WTC11 (cell line): ENCODE measurements at regions not wholly inside any gene's neighbourhood (a gene's known extent, or its start where the extent isn't known, plus 50 kb on each side); places are given as distances from the start of the nearest gene placed in this dataset.

Source experiments
- ATAC-seq: fragments of 200-7000 bp; cut with Tn5 transposase; 2 replicates; pipeline ENCODE4 v1.10.0; 2021; ENCODE audit warnings: mild to moderate bottlenecking, moderate library complexity
- CTCF ChIA-PET: fragments of 300-600 bp; sonication (Branson Sonifier 250); formaldehyde crosslinking; loops from one replicate; lab custom pipeline; 2021; ENCODE audit warnings: antibody characterized with exemption; lab: Charles Lee
- POLR2A ChIA-PET: fragments of 350-600 bp; sonication (Branson Sonifier 250); formaldehyde crosslinking; loops from one replicate; lab custom pipeline; 2021; ENCODE audit warnings: antibody characterized with exemption; lab: Charles Lee
- DNase-seq: peaks from one replicate; pipeline ENCODE4 v3.0.0; 2021; ENCODE audit warnings: low spot score
- H3K27ac Mint-ChIP-seq: 2 replicates; pipeline ENCODE4 v1.8.0; 2021; ENCODE audit warnings: mixed read lengths
- H3K27me3 Mint-ChIP-seq: 2 replicates; pipeline ENCODE4 v1.8.0; 2021; ENCODE audit warnings: low read depth, mild to moderate bottlenecking, moderate library complexity, mixed read lengths
- H3K36me3 Mint-ChIP-seq: 2 replicates; pipeline ENCODE4 v1.8.0; 2021; ENCODE audit warnings: mixed read lengths
- H3K4me1 Mint-ChIP-seq: 2 replicates; pipeline ENCODE4 v1.8.0; 2022; ENCODE audit warnings: mixed read lengths
- H3K4me3 Mint-ChIP-seq: 2 replicates; pipeline ENCODE4 v1.8.0; 2021; ENCODE audit warnings: mild to moderate bottlenecking, moderate library complexity, mixed read lengths
- H3K9me3 Mint-ChIP-seq: 2 replicates; pipeline ENCODE4 v1.8.0; 2021; ENCODE audit warnings: mixed read lengths
- FOXK1 ChIP-seq: sonication (generic); formaldehyde crosslinking; IDR thresholded peaks from 2 replicates; pipeline ENCODE4 v1.8.0; 2022; ENCODE audit warnings: mild to moderate bottlenecking, moderate library complexity, missing genetic modification reagents
- MXD4 ChIP-seq: fragments of 250-450 bp; sonication (Bioruptor Pico); IDR thresholded peaks from 2 replicates; pipeline ENCODE4 v1.8.0; 2021; ENCODE audit warnings: mild to moderate bottlenecking, moderate library complexity, borderline replicate concordance
- MYBL2 ChIP-seq: sonication (generic); formaldehyde crosslinking; IDR thresholded peaks from 2 replicates; pipeline ENCODE4 v1.8.1; 2023; ENCODE audit warnings: mild to moderate bottlenecking, moderate library complexity, missing genetic modification reagents
- NR1H2 ChIP-seq: sonication (generic); formaldehyde crosslinking; IDR thresholded peaks from 2 replicates; pipeline ENCODE4 v1.9.0; 2021; ENCODE audit warnings: mild to moderate bottlenecking, moderate library complexity, missing genetic modification reagents
- RELA ChIP-seq: sonication (generic); formaldehyde crosslinking; IDR thresholded peaks from 2 replicates; pipeline ENCODE4 v1.8.1; 2022; ENCODE audit warnings: missing genetic modification reagents, mild to moderate bottlenecking, borderline replicate concordance
- SMAD3 ChIP-seq: sonication (generic); formaldehyde crosslinking; IDR thresholded peaks from 2 replicates; pipeline ENCODE4 v1.8.0; 2022; ENCODE audit warnings: missing genetic modification reagents, mild to moderate bottlenecking, borderline replicate concordance
- SP1 ChIP-seq: sonication (generic); formaldehyde crosslinking; conservative IDR thresholded peaks from 2 replicates; pipeline ENCODE4 v1.8.1; 2022; ENCODE audit warnings: missing genetic modification reagents
- TCF7 ChIP-seq: sonication (generic); formaldehyde crosslinking; IDR thresholded peaks from 2 replicates; pipeline ENCODE4 v1.8.0; 2022; ENCODE audit warnings: mild to moderate bottlenecking, low read depth, missing genetic modification reagents, moderate library complexity
- TEAD1 ChIP-seq: sonication (generic); formaldehyde crosslinking; IDR thresholded peaks from 2 replicates; pipeline ENCODE4 v1.8.0; 2022; ENCODE audit warnings: mild to moderate bottlenecking, missing genetic modification reagents
- TEAD4 ChIP-seq: sonication (generic); formaldehyde crosslinking; IDR thresholded peaks from 2 replicates; pipeline ENCODE4 v1.8.0; 2022; ENCODE audit warnings: mild to moderate bottlenecking, missing genetic modification reagents
- ZNF219 ChIP-seq: sonication (generic); formaldehyde crosslinking; IDR thresholded peaks from 2 replicates; pipeline ENCODE4 v1.8.0; 2023; ENCODE audit warnings: missing genetic modification reagents, mild to moderate bottlenecking, borderline replicate concordance
- ZNF396 ChIP-seq: fragments of 250-450 bp; sonication (Bioruptor Pico); IDR thresholded peaks from 2 replicates; pipeline ENCODE4 v1.8.0; 2021; ENCODE audit warnings: mild to moderate bottlenecking, moderate library complexity, borderline replicate concordance
- ZNF416 ChIP-seq: fragments of 250-450 bp; sonication (Bioruptor Pico); IDR thresholded peaks from 2 replicates; pipeline ENCODE4 v1.9.0; 2021; ENCODE audit warnings: mild to moderate bottlenecking, inconsistent platforms
- TF ChIP-seq, protein P1 (sequence below): fragments of 250-450 bp; sonication (Bioruptor Pico); IDR thresholded peaks from 2 replicates; pipeline ENCODE4 v1.9.0; 2021; ENCODE audit warnings: mild to moderate bottlenecking
- TF ChIP-seq, protein P2 (sequence below): fragments of 250-450 bp; sonication (Bioruptor Pico); IDR thresholded peaks from 2 replicates; pipeline ENCODE4 v1.9.0; 2021; ENCODE audit warnings: mild to moderate bottlenecking, borderline replicate concordance
- TF ChIP-seq, protein P3 (sequence below): sonication (generic); formaldehyde crosslinking; IDR thresholded peaks from 2 replicates; pipeline ENCODE4 v1.8.1; 2023; ENCODE audit warnings: mild to moderate bottlenecking, missing genetic modification reagents
- TF ChIP-seq, protein P4 (sequence below): sonication (generic); formaldehyde crosslinking; IDR thresholded peaks from 2 replicates; pipeline ENCODE4 v1.8.1; 2022; ENCODE audit warnings: low read depth, mild to moderate bottlenecking, moderate library complexity, missing genetic modification reagents, borderline replicate concordance
- TF ChIP-seq, protein P5 (sequence below): sonication (generic); formaldehyde crosslinking; IDR thresholded peaks from 2 replicates; pipeline ENCODE4 v1.8.0; 2022; ENCODE audit warnings: mild to moderate bottlenecking, missing genetic modification reagents
- TF ChIP-seq, protein P6 (sequence below): sonication (generic); formaldehyde crosslinking; IDR thresholded peaks from 2 replicates; pipeline ENCODE4 v1.8.1; 2022; ENCODE audit warnings: missing genetic modification reagents, borderline replicate concordance
- TF ChIP-seq, protein P7 (sequence below): sonication (generic); formaldehyde crosslinking; IDR thresholded peaks from 2 replicates; pipeline ENCODE4 v1.8.0; 2022; ENCODE audit warnings: mild to moderate bottlenecking, missing genetic modification reagents

DNA sequence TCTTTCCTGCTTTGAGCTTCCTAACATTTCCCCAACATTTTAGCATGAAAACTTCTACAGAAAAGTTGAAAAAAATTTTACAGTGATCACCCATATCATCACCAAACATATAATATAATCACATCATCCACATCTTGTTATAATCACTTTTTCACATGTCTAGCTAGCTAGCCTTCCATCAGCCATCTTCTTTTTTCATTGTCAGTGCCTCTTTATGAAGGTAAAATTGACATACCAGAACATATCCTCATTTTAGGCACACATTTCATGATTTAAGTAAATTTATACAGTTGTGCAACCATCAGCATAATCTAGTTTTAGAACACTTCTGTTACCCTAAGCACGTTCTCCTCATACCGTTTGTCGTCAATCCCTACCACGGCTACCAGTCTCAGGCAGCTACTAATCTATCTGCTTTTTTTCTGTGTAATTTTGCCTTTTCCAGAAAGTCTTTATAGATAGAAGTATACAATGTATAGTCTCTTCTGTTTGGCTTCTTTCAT lies 73.7 kb downstream of the VEGFA start:
- no peak overlapping the region for H3K4me3 Mint-ChIP-seq
- no peak for TF ChIP-seq TEAD4
- TF ChIP-seq, protein P1, sequence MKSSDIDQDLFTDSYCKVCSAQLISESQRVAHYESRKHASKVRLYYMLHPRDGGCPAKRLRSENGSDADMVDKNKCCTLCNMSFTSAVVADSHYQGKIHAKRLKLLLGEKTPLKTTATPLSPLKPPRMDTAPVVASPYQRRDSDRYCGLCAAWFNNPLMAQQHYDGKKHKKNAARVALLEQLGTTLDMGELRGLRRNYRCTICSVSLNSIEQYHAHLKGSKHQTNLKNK (CRISPR knock-in tag), result no peak
- no peak for TF ChIP-seq ZNF219 (CRISPR knock-in tag)
- no peak for TF ChIP-seq NR1H2
- no peak for TF ChIP-seq MXD4 (CRISPR knock-in tag)
- TF ChIP-seq, protein P2, sequence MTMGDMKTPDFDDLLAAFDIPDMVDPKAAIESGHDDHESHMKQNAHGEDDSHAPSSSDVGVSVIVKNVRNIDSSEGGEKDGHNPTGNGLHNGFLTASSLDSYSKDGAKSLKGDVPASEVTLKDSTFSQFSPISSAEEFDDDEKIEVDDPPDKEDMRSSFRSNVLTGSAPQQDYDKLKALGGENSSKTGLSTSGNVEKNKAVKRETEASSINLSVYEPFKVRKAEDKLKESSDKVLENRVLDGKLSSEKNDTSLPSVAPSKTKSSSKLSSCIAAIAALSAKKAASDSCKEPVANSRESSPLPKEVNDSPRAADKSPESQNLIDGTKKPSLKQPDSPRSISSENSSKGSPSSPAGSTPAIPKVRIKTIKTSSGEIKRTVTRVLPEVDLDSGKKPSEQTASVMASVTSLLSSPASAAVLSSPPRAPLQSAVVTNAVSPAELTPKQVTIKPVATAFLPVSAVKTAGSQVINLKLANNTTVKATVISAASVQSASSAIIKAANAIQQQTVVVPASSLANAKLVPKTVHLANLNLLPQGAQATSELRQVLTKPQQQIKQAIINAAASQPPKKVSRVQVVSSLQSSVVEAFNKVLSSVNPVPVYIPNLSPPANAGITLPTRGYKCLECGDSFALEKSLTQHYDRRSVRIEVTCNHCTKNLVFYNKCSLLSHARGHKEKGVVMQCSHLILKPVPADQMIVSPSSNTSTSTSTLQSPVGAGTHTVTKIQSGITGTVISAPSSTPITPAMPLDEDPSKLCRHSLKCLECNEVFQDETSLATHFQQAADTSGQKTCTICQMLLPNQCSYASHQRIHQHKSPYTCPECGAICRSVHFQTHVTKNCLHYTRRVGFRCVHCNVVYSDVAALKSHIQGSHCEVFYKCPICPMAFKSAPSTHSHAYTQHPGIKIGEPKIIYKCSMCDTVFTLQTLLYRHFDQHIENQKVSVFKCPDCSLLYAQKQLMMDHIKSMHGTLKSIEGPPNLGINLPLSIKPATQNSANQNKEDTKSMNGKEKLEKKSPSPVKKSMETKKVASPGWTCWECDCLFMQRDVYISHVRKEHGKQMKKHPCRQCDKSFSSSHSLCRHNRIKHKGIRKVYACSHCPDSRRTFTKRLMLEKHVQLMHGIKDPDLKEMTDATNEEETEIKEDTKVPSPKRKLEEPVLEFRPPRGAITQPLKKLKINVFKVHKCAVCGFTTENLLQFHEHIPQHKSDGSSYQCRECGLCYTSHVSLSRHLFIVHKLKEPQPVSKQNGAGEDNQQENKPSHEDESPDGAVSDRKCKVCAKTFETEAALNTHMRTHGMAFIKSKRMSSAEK (CRISPR knock-in tag), result no peak
- TF ChIP-seq, protein P3, sequence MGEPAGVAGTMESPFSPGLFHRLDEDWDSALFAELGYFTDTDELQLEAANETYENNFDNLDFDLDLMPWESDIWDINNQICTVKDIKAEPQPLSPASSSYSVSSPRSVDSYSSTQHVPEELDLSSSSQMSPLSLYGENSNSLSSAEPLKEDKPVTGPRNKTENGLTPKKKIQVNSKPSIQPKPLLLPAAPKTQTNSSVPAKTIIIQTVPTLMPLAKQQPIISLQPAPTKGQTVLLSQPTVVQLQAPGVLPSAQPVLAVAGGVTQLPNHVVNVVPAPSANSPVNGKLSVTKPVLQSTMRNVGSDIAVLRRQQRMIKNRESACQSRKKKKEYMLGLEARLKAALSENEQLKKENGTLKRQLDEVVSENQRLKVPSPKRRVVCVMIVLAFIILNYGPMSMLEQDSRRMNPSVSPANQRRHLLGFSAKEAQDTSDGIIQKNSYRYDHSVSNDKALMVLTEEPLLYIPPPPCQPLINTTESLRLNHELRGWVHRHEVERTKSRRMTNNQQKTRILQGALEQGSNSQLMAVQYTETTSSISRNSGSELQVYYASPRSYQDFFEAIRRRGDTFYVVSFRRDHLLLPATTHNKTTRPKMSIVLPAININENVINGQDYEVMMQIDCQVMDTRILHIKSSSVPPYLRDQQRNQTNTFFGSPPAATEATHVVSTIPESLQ (CRISPR knock-in tag), result no peak
- no peak for TF ChIP-seq SMAD3
- no peak for TF ChIP-seq SP1 (CRISPR knock-in tag)
- TF ChIP-seq ZNF396 (CRISPR knock-in tag), result no peak
- TF ChIP-seq, protein P4, sequence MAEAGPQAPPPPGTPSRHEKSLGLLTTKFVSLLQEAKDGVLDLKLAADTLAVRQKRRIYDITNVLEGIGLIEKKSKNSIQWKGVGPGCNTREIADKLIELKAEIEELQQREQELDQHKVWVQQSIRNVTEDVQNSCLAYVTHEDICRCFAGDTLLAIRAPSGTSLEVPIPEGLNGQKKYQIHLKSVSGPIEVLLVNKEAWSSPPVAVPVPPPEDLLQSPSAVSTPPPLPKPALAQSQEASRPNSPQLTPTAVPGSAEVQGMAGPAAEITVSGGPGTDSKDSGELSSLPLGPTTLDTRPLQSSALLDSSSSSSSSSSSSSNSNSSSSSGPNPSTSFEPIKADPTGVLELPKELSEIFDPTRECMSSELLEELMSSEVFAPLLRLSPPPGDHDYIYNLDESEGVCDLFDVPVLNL (CRISPR knock-in tag), result no peak
- no peak for TF ChIP-seq MYBL2 (CRISPR knock-in tag)
- TF ChIP-seq, protein P5, sequence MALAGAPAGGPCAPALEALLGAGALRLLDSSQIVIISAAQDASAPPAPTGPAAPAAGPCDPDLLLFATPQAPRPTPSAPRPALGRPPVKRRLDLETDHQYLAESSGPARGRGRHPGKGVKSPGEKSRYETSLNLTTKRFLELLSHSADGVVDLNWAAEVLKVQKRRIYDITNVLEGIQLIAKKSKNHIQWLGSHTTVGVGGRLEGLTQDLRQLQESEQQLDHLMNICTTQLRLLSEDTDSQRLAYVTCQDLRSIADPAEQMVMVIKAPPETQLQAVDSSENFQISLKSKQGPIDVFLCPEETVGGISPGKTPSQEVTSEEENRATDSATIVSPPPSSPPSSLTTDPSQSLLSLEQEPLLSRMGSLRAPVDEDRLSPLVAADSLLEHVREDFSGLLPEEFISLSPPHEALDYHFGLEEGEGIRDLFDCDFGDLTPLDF (CRISPR knock-in tag), result no peak
- no peak for TF ChIP-seq FOXK1 (CRISPR knock-in tag)
- TF ChIP-seq TCF7, result no peak
- TF ChIP-seq, all 79 proteins: peak for 0
- no peak for DNase-seq
- CTCF ChIA-PET, result interaction anchor here (1.1 kb wide), 1 partner anchor 110 kb away, joined by 3 read pairs; no protein-coding TSS in a partner anchor
- no peaks in the 10 kb centered on the region for H3K9me3 Mint-ChIP-seq
- POLR2A ChIA-PET, result no interaction called here
- H3K27ac Mint-ChIP-seq, result no peak overlapping the region
- H3K36me3 Mint-ChIP-seq, result no peaks in the 10 kb centered on the region
- H3K27me3 Mint-ChIP-seq, result no peaks in the 10 kb centered on the region
- no peaks in the 10 kb centered on the region for H3K4me1 Mint-ChIP-seq
- no peak for ATAC-seq

DNA sequence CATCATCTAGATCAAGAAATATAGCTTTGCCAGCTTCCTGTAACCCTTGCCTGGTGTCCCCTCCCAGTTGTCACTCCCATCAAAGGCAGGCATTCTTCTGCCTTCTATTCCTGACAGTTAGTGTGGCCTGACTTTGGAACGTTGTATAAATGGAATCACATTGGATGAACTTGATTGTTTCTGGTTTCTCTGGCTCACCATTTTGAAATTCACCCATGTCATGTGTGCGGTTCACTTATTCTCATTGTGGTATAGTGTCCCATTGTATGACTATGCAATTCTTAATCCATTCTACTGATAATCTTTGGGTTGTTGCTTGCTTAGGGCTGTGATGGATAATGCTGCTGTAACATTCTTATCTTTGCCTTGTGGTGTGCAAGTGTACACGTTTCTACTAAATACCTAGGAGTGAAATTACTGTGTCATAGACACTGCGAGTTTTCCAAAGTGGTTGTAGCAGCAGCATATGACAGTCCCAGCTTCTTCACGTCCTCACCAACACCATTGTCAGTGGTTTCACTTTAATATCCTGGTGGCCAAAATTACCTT lies 73.2 kb downstream of the VEGFA start:
- CTCF ChIA-PET, result interaction anchor here (0.6 to 1.1 kb wide), 3 partner anchors 108 to 123 kb away, joined by 3 read pairs; no protein-coding TSS in a partner anchor
- no peaks in the 10 kb centered on the region for H3K27me3 Mint-ChIP-seq
- H3K4me1 Mint-ChIP-seq, result peaks cover under 1% of the 10 kb centered on the region
- TF ChIP-seq TEAD1 (CRISPR knock-in tag), result no peak
- TF ChIP-seq, protein P6, sequence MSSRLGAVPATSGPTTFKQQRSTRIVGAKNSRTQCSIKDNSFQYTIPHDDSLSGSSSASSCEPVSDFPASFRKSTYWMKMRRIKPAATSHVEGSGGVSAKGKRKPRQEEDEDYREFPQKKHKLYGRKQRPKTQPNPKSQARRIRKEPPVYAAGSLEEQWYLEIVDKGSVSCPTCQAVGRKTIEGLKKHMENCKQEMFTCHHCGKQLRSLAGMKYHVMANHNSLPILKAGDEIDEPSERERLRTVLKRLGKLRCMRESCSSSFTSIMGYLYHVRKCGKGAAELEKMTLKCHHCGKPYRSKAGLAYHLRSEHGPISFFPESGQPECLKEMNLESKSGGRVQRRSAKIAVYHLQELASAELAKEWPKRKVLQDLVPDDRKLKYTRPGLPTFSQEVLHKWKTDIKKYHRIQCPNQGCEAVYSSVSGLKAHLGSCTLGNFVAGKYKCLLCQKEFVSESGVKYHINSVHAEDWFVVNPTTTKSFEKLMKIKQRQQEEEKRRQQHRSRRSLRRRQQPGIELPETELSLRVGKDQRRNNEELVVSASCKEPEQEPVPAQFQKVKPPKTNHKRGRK, result no peak
- TF ChIP-seq ZNF416, result no peak
- no peak for TF ChIP-seq TCF7
- TF ChIP-seq RELA, result no peak
- TF ChIP-seq, protein P7, sequence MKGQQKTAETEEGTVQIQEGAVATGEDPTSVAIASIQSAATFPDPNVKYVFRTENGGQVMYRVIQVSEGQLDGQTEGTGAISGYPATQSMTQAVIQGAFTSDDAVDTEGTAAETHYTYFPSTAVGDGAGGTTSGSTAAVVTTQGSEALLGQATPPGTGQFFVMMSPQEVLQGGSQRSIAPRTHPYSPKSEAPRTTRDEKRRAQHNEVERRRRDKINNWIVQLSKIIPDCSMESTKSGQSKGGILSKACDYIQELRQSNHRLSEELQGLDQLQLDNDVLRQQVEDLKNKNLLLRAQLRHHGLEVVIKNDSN (CRISPR knock-in tag), result no peak
- TF ChIP-seq FOXK1 (CRISPR knock-in tag), result no peak
- TF ChIP-seq ZNF219 (CRISPR knock-in tag), result no peak
- no peak for ATAC-seq
- DNase-seq, result no peak
- H3K9me3 Mint-ChIP-seq, result no peaks in the 10 kb centered on the region
- POLR2A ChIA-PET, result no interaction called here
- no peak overlapping the region for H3K27ac Mint-ChIP-seq
- no peaks in the 10 kb centered on the region for H3K36me3 Mint-ChIP-seq
- no peak overlapping the region for H3K4me3 Mint-ChIP-seq
